Renal pelvis (tissue), 1 donor: ENCODE measurements at regions not wholly inside any gene's neighbourhood (a gene's known extent, or its start where the extent isn't known, plus 50 kb on each side); places are given as distances from the start of the nearest gene placed in this dataset.

Experiments used
- DNase-seq: peaks from one replicate; pipeline ENCODE4 v3.0.0-alpha.2; 2013

GRCh38 chr14:65877166-65877565, 464.6 kb downstream of the FUT8 start:
- DNase-seq = no peak

GRCh38 chr14:65877624-65878023, 465.1 kb downstream of the FUT8 start:
- no peak for DNase-seq

GRCh38 chr14:65878586-65878985, 466.1 kb downstream of the FUT8 start:
- no peak for DNase-seq

GRCh38 chr14:65879248-65880009, 466.9 kb downstream of the FUT8 start:
- no peak for DNase-seq

- DNase-seq = no peak
Measured at GRCh38 chr14:65880507-65880906, 468.0 kb downstream of the FUT8 start.

- no peak for DNase-seq
Measured at GRCh38 chr14:65881642-65882041, 469.1 kb downstream of the FUT8 start.

- no peak for DNase-seq
Measured at GRCh38 chr14:65888677-65889076, 476.1 kb downstream of the FUT8 start.

- no peak for DNase-seq
Measured at GRCh38 chr14:65892315-65892714, 479.8 kb downstream of the FUT8 start.

- no peak for DNase-seq
Measured at GRCh38 chr14:65900164-65900563, 487.6 kb downstream of the FUT8 start.

GRCh38 chr14:65901595-65901994, 489.1 kb downstream of the FUT8 start:
- no peak for DNase-seq

- no peak for DNase-seq
Measured at GRCh38 chr14:65904988-65905387, 492.5 kb downstream of the FUT8 start.

GRCh38 chr14:65906344-65906743, 493.8 kb downstream of the FUT8 start:
- no peak for DNase-seq

GRCh38 chr14:65906948-65907347, 494.4 kb downstream of the FUT8 start:
- DNase-seq = no peak

- no peak for DNase-seq
Measured at GRCh38 chr14:65910108-65910786, 497.7 kb downstream of the FUT8 start.

- no peak for DNase-seq
Measured at GRCh38 chr14:65915125-65915524, 502.6 kb downstream of the FUT8 start.

- DNase-seq = no peak
Measured at GRCh38 chr14:65916055-65916454, 503.5 kb downstream of the FUT8 start.

GRCh38 chr14:65920996-65921395, 508.5 kb downstream of the FUT8 start:
- no peak for DNase-seq

- no peak for DNase-seq
Measured at GRCh38 chr14:65922142-65922541, 509.6 kb downstream of the FUT8 start.

- DNase-seq = no peak
Measured at GRCh38 chr14:65926504-65926903, 514.0 kb downstream of the FUT8 start.

- no peak for DNase-seq
Measured at GRCh38 chr14:65926935-65927700, 514.6 kb downstream of the FUT8 start.

- no peak for DNase-seq
Measured at GRCh38 chr14:65927931-65928356, 515.4 kb downstream of the FUT8 start.

- no peak for DNase-seq
Measured at GRCh38 chr14:65928995-65929394, 516.5 kb downstream of the FUT8 start.
